ENCODE measurements at regions not wholly inside any gene's neighbourhood (a gene's known extent, or its start where the extent isn't known, plus 50 kb on each side); places are given as distances from the start of the nearest gene placed in this dataset.

DNA sequence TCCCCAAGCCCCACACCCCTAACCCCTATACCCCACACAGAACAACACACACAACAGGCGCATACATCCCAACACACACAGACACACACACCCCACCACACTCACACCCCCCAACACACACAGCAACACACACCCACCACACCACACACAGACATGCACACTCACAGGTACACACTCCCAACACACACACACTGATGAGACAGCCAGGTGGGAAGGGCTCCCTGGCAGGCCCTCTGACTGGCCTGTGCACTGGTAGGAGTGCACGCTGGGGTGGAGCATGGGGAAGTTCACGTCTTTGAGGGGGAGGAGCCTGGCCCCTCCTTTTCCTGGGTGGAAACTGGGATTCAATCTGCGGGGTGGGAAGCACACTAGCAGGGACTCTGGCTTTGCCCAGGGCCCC, 116.7 kb downstream of the RHOU start:
- TF ChIP-seq EZH2 (optimal IDR thresholded peaks at IDR 0.05; ENCODE audit: low read depth, low read length) (no peak), EZH2phosphoT487 (IDR thresholded peaks at IDR 0.05; ENCODE audit: low read length) (no peak), CTCF (IDR thresholded peaks at IDR 0.05; ENCODE audit: low read length) (no peak)
